ENCODE measurements at regions not wholly inside any gene's neighbourhood (a gene's known extent, or its start where the extent isn't known, plus 50 kb on each side); places are given as distances from the start of the nearest gene placed in this dataset.

GRCh38 chr2:185990861-185991525 is 252.4 kb downstream of the FSIP2 start:
- no peak for DNase-seq

GRCh38 chr2:185998562-185999070 is 260.0 kb downstream of the FSIP2 start:
- no peak for DNase-seq

- no peak for DNase-seq
Measured at GRCh38 chr2:186009341-186009740, 270.7 kb downstream of the FSIP2 start.

- no peak for DNase-seq
Measured at GRCh38 chr2:186017278-186017677, 278.7 kb downstream of the FSIP2 start.

GRCh38 chr2:186024921-186025320 is 286.3 kb downstream of the FSIP2 start:
- DNase-seq: no peak

GRCh38 chr2:186027922-186028321 is 289.3 kb downstream of the FSIP2 start:
- no peak for DNase-seq

- no peak for DNase-seq
Measured at GRCh38 chr2:186031229-186031628, 292.6 kb downstream of the FSIP2 start.

- DNase-seq: no peak
Measured at GRCh38 chr2:186032102-186032738, 293.6 kb downstream of the FSIP2 start.

GRCh38 chr2:186032930-186033329 is 294.3 kb downstream of the FSIP2 start:
- no peak for DNase-seq

- no peak for DNase-seq
Measured at GRCh38 chr2:186033541-186033940, 294.9 kb downstream of the FSIP2 start.

GRCh38 chr2:186036862-186037449 is 298.4 kb downstream of the FSIP2 start:
- DNase-seq: no peak

GRCh38 chr2:186042207-186043028 is 303.8 kb downstream of the FSIP2 start:
- no peak for DNase-seq

- DNase-seq: no peak
Measured at GRCh38 chr2:186044761-186045160, 306.2 kb downstream of the FSIP2 start.

GRCh38 chr2:186052930-186053329 is 314.3 kb downstream of the FSIP2 start:
- DNase-seq: no peak

- DNase-seq: no peak
Measured at GRCh38 chr2:186058614-186059013, 320.0 kb downstream of the FSIP2 start.

GRCh38 chr2:186059096-186059495 is 320.5 kb downstream of the FSIP2 start:
- DNase-seq: peak; percentile 14

- DNase-seq: no peak
Measured at GRCh38 chr2:186060744-186061440, 322.3 kb downstream of the FSIP2 start.

- no peak for DNase-seq
Measured at GRCh38 chr2:186064507-186064906, 325.9 kb downstream of the FSIP2 start.

- DNase-seq: no peak
Measured at GRCh38 chr2:186065491-186065890, 326.9 kb downstream of the FSIP2 start.

- DNase-seq: no peak
Measured at GRCh38 chr2:186068139-186068801, 329.7 kb downstream of the FSIP2 start.

GRCh38 chr2:186069676-186070075 is 331.1 kb downstream of the FSIP2 start:
- DNase-seq: no peak

- DNase-seq: no peak
Measured at GRCh38 chr2:186085226-186085625, 346.6 kb downstream of the FSIP2 start.

Data from NCI-H1092 treated with DMSO at 0.1 percent for 48 hours (cell line).